HEK293T (cell line): ENCODE measurements at regions not wholly inside any gene's neighbourhood (a gene's known extent, or its start where the extent isn't known, plus 50 kb on each side); places are given as distances from the start of the nearest gene placed in this dataset.

ENCODE experiments used
- ARNT ChIP-seq: fragments of 450-650 bp; IDR thresholded peaks from 2 replicates; pipeline ENCODE4 v1.6.1; 2017; ENCODE audit warnings: mild to moderate bottlenecking
- ELF4 ChIP-seq: fragments of 450-650 bp; IDR thresholded peaks from 2 replicates; pipeline ENCODE4 v1.6.1; 2017; ENCODE audit warnings: antibody characterized with exemption
- FOXA1 ChIP-seq: fragments of 450-650 bp; IDR thresholded peaks from 2 replicates; pipeline ENCODE4 v1.6.1; 2016; ENCODE audit warnings: mild to moderate bottlenecking
- L3MBTL2 ChIP-seq: fragments of 450-650 bp; conservative IDR thresholded peaks from 2 replicates; pipeline ENCODE4 v1.6.1; 2016; ENCODE audit warnings: mild to moderate bottlenecking
- LEF1 ChIP-seq: fragments of 450-650 bp; IDR thresholded peaks from 2 replicates; pipeline ENCODE4 v1.6.1; 2017; ENCODE audit warnings: mild to moderate bottlenecking, borderline replicate concordance
- SP1 ChIP-seq: fragments of 450-650 bp; IDR thresholded peaks from 2 replicates; pipeline ENCODE4 v1.6.1; 2017
- SUZ12 ChIP-seq: fragments of 450-650 bp; IDR thresholded peaks from 2 replicates; pipeline ENCODE4 v1.6.1; 2016; ENCODE audit warnings: mild to moderate bottlenecking

DNA sequence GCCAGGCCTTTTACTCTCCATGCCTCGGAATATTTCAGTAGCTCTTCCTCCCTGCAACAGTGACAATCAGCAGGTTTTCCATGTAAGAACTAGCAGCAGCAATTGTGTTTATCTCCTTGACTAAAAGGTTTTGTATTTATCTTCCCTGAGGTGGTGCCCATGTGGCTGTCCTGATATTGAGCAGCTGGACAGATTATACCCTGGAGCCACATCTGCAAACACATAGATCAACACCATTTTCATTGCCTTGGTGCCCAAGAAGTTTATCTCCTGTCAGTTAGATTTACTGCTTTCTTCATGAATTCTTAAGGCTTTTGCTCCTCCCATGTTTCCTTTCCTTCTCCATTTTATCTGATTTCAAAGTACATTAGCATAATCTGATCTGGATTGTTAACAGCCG is 378.4 kb downstream of the SPATA31D1 start:
- no peak for TF ChIP-seq LEF1
- no peak for TF ChIP-seq SP1
- TF ChIP-seq FOXA1, result no peak
- TF ChIP-seq SUZ12, result no peak
- no peak for TF ChIP-seq ELF4
- no peak for TF ChIP-seq L3MBTL2
- TF ChIP-seq ARNT, result no peak
